HuH-7.5 (cell line): ENCODE measurements at regions not wholly inside any gene's neighbourhood (a gene's known extent, or its start where the extent isn't known, plus 50 kb on each side); places are given as distances from the start of the nearest gene placed in this dataset.

Experiments used
- DNase-seq: peaks from one replicate; pipeline ENCODE4 v3.0.0; 2011; ENCODE audit warnings: low spot score

DNA sequence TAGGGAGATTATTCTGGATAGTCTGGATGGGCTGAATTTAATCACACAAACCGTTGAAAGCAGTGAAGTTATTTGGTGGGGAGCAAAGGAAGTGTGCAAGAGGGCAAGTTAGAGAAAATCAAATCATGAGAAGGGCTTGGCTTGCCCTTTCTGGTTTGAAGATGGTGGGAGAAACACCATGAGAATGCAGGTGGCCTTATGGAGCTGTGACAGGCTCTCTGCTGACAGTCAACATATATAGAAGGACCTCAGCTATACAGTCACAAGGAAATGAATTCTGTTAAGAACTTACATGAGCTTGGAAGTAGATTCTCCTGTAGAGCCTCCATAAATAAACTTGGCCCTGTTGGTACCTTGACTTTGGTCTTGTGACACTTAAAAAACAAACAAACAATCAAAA is 72.3 kb downstream of the GMNC start:
- no peak for DNase-seq

DNA sequence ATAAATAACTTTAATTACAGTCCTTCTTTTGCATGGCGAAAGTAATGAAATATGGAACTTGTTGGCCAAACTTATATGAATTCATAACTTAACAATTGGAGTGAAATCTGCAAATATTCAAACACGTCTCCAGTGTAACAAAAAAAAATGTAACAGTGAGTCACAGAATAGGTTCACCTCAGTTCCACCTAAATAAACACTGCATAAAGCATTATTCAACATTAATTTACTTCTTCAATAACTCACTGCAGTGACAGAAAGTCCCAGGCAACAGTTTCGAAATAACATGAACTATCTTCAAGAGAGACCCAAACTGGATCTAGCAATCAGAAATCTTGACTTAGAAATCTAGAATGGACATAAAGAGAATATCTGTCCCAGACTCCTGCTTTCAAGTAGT is 75.6 kb downstream of the GMNC start:
- no peak for DNase-seq

DNA sequence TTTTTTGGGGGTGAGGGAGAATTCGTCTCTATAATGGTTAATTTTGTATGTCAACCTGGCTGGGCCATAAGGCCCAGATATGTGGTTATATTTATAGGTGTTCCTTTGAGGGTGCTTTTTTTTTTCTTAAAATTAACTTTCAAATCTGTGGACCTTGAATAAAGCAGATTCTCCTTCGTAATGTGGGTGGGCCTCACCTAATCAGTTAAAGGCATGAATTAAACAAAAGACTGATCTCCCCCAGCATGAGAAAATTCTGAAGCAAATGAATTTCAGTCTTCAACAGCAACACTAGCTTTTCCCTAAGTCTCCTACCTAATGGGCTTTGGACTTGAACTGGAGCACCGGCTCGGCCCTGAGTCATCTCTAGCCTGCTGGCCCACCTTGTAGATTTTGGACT is 77.4 kb downstream of the GMNC start:
- DNase-seq: no peak

DNA sequence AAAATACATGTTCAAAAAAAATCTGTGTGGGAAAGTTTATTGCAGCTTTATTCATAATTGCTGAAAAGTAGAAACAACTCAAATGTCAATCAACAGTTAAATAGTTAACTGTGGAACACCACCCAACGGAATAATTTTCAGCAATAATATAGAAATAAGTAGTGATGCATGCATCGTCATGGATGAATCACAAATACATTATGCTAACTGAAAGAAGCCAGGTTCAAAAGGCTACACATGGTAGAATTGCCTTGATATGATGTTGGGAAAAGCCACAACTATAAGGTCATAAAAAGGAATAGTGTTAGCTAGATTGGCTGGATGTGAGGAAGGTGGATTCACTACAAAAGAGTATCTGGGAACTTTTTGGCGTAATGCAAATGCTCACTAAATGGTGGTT is 82.0 kb downstream of the GMNC start:
- no peak for DNase-seq

DNA sequence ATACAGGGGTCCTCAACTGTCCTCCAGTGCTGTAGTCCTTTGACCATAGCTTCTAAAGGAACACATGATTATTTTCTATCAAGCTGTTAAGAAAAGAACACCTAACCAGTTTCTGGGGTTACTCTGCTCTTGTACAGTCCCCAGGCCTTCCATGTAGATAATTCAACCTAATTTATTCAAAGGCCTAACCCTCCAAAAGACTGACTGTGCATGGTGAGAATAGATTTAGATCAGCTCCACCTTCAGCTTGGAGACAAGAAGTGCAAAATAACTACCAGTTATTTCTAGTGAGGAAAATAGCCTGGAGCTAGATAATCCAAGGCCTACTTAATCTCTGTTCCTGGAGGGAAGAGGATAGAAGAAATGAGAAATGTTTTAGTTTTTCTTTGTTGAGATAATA is 87.9 kb downstream of the GMNC start:
- no peak for DNase-seq

DNA sequence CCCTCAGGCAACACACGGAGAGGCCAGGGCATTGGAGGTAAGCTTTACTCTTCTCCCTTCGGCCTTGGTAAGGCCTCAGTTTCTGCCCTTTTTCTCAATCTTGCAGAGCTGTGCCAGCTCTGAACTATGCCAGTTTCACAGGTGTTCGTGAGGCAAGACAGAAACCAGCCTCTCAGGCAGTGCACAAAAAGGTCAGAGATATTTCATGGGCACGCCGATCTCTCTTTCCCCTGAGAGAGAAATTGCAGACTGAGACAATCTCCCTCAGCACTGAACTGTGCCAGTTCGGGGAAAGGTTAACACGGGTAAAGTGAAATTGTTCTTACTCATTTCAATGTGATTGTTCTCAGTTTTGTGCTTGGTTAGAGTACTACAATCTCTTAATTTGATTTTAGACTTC is 88.5 kb downstream of the GMNC start:
- no peak for DNase-seq

DNA sequence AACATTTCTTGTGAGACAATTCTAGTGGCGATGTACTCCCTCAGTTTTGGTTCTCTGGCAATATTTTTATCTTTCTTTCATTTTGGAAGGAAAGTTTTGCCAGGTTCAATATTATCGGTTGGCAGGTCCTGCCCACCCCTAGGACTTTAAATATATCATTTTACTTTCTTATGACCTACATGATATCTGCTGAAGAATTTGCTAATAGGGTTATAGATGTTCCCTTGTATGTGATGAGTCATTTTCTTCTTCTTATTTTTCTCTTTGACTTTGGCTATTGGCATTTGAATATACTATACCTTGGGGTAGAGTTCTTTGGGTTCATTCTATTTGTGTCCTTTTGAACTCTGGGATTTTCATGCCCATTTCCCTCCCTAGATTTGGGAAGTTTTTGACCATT is 89.7 kb downstream of the GMNC start:
- DNase-seq: no peak

DNA sequence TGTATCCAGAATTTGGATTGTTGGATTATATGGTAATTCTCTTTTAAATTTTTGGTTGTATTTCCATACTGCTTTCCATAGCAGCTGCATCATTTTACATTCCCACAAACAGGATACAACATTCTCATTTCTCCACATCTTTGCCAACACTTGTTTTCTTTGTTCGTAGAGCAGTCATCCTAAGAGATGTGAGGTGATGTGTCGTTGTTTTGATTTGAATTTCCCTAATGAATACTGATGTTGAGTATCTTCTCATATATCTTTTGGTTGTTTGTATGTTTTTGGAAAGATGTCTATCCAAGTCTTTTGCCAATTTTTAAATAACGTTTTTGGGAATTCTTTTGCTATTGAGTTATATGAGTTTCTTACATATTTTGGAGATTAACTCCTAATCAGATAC is 93.6 kb downstream of the GMNC start:
- no peak for DNase-seq

DNA sequence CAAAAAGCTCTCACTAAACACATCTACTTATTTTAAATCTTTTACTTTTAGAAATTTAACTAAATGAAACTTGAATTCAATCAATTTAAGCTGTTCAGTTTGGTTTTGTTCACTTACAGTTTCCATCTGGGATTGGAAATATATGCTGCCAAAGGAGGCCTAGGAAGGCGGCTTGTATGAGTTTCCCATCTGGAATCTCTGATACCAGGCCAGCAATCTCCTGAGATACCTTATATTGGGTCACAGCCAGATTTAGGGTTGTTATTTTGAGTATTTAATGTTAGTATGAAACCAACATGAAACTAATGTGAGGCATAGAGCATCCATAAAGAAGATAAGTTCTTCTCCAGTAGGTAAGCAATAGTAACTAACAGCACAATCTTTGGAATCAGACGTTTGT is 94.6 kb downstream of the GMNC start:
- no peak for DNase-seq

DNA sequence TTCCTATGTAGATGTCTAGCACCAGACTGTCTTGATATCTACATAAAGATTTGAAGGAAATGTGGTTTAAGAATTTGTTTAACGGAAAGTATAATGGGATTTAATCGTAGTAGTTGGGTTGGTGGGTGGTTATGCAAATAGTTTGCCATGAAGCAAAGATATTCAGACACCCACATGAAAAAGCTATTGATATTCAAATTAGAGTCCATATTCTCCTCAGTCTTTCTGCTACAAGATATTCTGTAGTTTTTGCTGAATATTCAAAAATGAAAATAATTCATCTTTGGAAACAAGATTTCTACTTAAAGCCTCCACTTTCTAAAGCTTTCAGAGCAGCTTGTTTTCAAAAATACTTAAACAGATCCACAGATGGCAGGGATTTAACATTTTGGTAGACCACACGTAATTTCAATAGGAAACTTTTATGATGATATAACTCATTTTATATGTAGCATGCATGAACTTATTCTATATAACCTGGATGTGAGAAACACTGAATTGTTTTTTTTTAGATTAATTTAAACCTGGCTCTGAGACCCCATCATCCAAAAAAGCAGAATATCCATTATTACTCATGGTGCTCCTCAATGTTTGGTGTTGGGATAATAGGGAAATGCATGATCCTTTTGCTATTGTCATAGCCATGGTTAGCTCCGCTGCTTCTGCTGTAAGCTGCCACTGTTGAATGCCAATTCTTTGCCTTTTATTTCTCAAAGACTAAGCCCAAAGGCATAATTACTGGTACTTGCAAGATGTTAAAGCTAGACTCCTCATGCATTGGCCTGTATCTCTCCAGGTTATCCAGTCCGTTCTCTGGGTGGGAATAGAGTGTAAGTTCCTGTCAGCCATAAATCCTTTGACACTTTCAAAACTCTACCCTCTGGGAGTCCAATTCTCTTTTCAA is 98.0 kb downstream of the GMNC start:
- DNase-seq: no peak

DNA sequence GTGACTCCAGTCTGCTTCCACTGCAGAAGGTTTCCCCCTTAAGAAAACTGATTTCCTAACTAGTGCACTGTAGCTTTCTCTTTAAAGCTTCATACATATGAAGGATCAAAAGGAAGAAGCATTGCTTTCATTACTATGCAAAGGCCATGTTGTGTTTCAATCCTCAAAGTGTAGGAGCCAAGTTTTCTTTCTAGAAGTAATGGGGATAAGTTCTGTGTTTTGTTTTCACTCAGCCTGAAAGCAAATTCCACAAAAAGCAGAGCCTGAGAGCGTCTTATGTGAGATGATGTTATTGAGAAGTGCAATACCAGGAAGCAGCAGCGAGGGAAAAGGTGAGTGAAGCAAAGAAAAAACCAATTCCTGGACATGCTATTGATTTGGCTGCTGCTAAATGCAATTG is 99.7 kb downstream of the GMNC start:
- no peak for DNase-seq

DNA sequence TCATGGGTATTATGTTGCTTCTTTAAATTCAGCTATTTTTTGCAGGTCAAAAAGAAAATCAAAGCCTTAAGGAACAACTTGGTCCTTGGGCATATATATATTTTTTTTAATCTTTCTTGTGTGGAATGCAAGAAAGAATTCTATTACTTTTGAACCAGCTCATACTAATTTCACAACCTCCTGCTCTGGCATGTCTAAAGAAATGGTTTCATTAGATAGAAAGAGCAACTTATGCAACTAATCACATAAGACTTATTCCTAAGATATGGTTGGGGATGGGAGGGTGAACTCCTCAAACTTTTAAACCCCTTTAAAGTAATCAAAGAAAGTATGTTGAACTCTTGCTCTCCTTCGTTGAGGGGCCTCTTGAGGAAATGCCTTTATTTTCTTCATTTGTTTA is 114.9 kb downstream of the GMNC start:
- no peak for DNase-seq

DNA sequence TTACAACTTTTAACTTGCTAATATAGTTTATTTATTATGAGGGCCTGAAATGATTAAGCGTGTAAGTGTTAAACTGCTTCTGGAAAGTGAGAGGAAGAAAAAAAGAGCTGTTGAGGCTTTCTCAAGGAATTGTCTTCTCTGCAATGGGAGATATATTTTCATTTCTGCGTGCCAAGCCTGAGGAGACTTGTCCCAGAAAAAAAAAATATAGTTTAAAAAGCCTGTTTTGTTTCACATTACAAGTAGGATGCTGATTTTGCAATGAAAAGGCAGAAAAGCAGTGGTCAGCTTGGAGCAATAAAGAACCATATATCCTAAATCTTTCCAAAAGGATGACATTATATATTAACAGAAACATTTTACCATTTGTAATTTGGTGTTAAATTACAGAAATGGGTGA is 115.5 kb downstream of the GMNC start:
- DNase-seq: no peak

DNA sequence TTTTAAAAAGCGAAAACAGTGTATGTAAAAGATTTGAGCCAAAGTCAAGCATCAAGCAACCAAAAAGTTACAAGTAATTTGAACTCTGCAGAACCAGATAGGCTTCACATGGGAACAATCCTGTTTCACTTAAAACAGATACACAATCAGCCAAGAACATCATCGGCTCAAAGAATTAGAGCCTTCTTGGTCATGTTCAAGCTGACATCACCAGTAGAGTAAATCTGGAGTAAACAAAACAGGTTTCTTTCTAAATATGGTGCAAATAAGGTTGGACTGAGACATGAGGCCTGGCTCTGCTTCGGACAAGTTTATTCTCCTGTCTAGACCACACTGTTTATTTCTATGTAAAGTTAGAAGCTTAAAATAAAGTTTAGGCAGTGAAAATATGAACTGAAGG is 116.0 kb downstream of the GMNC start:
- no peak for DNase-seq

DNA sequence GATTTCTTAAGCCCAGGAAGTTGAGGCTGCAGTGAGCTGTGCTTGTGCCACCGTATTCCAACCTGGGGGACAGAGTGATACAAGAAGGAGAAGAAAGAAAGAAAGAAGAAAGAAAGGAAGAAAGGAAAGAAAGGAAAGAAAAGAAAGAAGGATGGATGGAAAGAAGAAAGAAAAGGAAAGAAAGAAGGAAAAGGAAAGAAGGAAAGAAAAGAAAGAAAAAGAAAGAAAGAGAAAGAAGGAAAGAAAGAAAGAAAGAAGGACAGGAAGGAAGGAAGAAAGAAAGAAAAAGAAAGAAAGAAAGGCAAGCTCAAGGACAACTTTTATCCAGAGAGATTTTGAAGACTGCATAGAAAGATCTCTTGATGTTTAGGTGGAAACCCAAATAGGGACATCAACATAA is 120.7 kb downstream of the GMNC start:
- no peak for DNase-seq

DNA sequence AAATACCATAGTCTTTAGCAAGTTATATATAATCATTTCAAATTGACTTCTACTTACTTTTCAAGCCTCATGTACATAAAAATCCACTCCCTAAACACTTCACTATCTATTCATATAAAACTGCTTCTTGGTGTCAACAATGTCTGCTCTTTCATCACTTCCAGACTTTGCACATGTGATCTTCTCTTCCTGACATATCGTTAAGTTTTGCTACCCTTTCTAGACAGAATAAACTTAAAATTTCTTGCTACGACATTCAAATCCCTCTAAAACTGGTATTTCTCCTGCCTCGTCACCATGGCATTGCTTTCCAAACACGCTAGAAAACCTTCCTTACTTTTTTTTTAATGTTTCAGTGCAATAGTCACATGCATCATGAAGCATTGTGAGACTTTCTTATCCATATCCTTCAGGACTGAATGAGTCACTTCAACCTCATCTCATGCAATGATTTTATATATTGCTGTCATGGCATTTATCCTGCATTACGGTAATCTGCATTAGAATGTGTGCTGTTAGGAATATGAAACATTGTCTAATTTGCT is 122.8 kb downstream of the GMNC start:
- no peak for DNase-seq

DNA sequence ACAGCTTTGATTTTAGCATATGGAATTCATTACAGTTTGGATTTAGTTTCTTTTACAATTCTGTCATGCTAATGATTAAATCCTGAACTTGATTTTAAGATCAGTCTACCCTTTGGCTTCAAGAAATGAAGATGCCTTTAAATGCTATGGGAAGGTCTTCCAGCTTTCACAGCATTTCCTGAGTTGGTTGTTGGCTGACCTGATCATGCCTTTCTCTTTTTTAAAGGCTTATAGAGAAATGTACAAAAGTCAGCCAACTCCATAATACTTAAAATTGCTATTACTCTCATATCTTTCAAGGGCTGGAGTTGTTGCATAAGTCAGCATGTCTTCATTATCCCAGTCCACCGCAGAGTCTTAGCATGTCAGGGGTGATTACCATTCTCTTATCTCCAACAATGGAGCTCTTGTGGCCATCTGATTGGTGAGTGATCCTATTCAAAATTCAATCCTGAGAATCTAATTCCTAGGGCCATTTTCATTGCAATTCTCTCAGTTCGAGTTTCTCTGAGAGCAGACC is 123.8 kb downstream of the GMNC start:
- no peak for DNase-seq

DNA sequence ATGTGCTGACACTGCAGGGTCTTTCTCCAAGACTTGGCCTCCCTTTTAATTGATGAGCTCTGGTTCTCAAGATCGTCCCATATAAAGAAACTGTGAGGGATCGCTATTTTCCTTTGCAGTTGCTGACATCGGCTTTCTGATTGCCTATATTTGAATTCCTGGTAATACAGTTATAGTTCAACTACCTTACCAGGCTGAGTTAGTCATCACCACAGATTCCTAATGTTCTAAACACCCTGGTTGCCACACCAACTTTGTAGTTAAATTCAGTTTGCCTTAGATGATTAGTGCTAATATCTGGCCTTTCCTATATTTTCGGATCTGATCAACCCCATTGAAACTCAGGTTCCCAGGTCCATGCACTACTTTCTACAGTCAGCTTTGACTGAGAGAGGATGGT is 125.0 kb downstream of the GMNC start:
- no peak for DNase-seq

DNA sequence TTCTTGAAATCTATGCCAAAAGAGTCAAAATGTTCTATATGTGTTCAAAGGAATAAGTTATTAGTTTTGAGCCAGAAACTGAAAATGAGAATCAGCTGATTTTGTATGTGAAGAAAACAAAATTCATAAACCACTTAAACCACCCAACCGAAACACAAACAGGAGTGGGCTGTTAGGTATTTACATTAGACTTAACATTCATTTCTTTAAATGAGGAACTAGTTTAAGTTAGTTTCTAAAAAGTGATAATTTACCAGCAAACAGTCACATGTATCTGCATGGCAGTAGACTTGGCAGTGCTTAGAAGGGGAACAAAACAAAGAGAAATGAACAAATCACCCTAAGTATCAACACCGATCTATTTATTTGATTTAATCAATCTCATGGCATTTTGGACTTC is 128.0 kb downstream of the GMNC start:
- DNase-seq: no peak

DNA sequence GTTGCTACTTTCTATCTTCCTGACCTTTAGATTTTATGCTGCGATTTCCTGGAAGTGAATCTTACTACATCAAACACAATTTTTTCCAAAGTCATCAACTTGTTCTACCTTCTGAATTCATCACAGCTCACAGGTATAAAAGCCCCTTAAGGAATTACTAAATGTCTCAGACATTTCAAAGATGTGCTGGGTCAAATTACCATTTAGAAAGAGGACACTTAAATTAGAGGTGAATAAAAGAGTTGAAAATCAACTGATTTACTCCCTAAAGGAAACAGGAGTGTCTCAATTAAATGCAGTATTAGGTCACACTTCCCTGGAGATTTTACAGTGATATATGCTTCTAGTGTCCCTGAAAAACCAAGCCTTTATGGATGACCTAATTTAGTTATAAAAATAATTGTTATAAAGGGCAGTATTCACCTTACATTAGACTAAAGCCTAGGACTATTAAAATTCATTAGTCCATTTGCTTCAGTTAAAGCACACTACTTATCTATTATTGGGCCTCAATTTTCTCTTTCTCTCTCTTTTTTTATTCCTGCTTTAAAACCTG is 128.8 kb downstream of the GMNC start:
- no peak for DNase-seq

DNA sequence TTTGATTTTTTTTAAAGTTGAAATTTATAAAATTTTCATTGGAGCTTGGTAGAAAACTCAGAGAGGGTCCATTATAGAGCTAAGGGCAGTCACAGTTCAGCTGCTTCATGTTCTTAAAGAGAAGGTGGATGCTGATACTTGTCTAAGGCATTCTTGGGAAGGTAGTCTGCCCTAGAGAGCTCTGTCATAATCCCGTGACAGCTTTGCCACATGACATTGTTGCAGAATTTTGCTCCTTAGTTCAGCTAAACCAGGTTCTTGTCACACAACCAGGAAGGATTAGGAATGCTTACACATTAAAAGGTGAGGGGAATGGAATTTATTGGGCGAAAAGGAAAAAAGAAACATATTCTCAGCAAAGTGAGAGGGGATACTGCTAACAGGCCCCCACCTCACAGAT is 130.9 kb downstream of the GMNC start:
- no peak for DNase-seq

DNA sequence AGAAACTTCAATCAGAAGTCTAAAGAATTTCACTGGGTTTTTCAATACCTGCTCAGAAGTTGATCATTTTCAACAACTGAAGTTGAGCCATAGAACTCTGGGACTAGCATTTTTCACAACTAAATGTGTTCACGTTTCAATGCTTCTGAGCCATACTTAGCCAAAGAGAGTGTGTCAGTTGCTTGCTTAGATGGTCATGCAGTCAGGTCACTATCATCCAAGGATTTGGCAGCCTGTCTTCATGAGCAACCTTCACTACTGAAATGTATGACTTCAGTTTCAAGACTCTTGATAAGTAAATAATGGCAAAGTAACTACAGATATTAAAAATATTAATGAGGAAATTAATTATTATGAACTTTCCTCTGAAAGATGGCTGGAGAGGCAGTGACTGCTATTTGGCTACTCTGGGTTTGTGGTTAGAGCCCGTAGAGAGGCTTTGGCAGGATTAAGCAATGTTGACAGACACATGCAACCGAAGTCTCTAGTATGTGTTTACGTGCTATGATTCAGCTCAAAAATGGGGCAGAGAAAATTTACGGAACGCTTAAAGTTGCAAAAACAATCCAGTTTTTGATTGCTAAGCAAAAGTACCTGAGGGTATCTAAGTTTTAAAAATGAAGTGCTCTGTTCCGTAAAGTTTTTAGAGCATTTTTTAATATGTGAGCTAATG is 133.8 kb downstream of the GMNC start:
- peak; percentile 9 for DNase-seq
